ENCODE measurements at regions not wholly inside any gene's neighbourhood (a gene's known extent, or its start where the extent isn't known, plus 50 kb on each side); places are given as distances from the start of the nearest gene placed in this dataset.

DNA sequence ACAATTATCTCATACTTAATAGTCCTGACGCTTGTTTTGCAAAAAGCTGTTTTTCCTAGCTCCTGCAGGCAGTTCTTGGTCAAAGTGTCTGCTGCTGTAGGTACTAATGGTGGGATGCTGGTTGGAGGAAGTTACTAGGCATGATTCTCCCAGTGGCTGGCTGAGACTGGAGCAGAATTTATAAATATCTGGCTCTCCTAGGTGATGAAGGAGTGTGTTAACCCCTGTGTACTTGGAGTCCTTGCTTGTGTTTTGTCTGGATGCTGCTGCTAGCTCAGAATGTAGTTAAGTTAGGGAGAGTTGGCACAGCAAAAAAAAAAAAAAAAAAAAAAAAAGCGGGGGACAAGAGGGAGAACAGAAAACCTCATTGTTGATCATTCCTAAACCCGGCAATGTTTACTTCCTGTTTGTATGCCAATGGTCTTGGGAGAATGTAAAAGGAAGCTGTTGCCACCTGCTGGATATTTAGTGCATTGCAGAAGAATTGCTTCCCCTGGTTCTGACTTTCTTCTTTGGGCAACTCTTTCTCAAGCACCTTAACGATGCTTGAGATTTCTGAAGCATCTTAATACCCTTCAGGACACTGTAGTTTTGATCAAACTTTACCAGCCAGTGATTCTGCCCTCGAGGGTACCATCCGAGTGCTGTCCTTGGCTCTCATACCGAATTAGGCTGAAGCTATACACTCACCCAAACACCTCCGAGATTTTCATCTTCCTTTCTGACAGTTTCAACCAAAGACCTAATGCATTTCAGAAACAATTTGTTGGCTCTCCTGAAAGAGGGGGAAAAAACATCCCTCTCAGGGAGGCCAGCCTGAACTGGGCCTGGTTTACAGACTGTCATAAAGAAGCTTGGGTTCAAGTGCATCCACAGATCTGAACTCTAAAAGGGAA lies 71.7 kb upstream of the WWC1 start:
- Histone ChIP-seq H3K4me1 (ENCODE audit: control insufficient read depth in 4 of 4, insufficient read depth in 4 of 4, low read length in 3 of 4) (peaks cover 0 to 3% (median 0%) of the 10 kb centered on the region in 4 donors), H3K27ac (ENCODE audit: low read depth in 1 of 2, low read length in 2 of 2) (no peak overlapping the region), H3K27me3 (ENCODE audit: control insufficient read depth in 4 of 4, insufficient read depth in 4 of 4, low read length in 3 of 4) (no peaks in the 10 kb centered on the region), H3K9me3 (ENCODE audit: control insufficient read depth in 4 of 4, low read length in 3 of 4) (no peaks in the 10 kb centered on the region), H3K4me3 (ENCODE audit: low read depth in 1 of 3, low read length in 3 of 3) (no peak overlapping the region), H3K9ac (ENCODE audit: low read depth in 1 of 2, low read length in 2 of 2) (no peak overlapping the region), H3K36me3 (ENCODE audit: control insufficient read depth in 4 of 4, insufficient read depth in 3 of 4, low read depth in 1 of 4, low read length in 3 of 4) (no peaks in the 10 kb centered on the region)
- TF ChIP-seq HNF4G (IDR thresholded peaks at IDR 0.05): no peak
- peak; percentile 20 for TF ChIP-seq YY1 (IDR thresholded peaks at IDR 0.05)
- no peak for TF ChIP-seq ZBTB33 (IDR thresholded peaks at IDR 0.05)
- TF ChIP-seq HNF4A (conservative IDR thresholded peaks at IDR 0.05): peak in 1 of 2 donors; percentile 10
- peak; percentile 96 for TF ChIP-seq CTCF (IDR thresholded peaks at IDR 0.05; ENCODE audit: low read depth, low read length, missing input control)
- peak; percentile 94 to 96 for TF ChIP-seq RAD21 (IDR thresholded peaks at IDR 0.05)
- TF ChIP-seq EGR1 (IDR thresholded peaks at IDR 0.05; ENCODE audit: low read depth in 2 of 2): no peak
- no peak for TF ChIP-seq TAF1 (conservative IDR thresholded peaks at IDR 0.05)
- TF ChIP-seq FOXA2 (IDR thresholded peaks at IDR 0.05): peak; percentile 59
- TF ChIP-seq FOXA1 (IDR thresholded peaks at IDR 0.05): peak; percentile 37
- TF ChIP-seq, protein P1, sequence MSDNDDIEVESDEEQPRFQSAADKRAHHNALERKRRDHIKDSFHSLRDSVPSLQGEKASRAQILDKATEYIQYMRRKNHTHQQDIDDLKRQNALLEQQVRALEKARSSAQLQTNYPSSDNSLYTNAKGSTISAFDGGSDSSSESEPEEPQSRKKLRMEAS (IDR thresholded peaks at IDR 0.05): no peak
- no peak for TF ChIP-seq RXRA (IDR thresholded peaks at IDR 0.05)
- TF ChIP-seq ATF3 (IDR thresholded peaks at IDR 0.05): no peak
- no peak for TF ChIP-seq SP1 (IDR thresholded peaks at IDR 0.05)
- no peak for TF ChIP-seq REST (IDR thresholded peaks at IDR 0.05)
- TF ChIP-seq NR2F2 (IDR thresholded peaks at IDR 0.05): no peak
- peak; percentile 18 to 52 for TF ChIP-seq GABPA (IDR thresholded peaks at IDR 0.05 in 1 of 2, conservative IDR thresholded peaks at IDR 0.05 in 1 of 2)
- TF ChIP-seq JUND (IDR thresholded peaks at IDR 0.05): no peak
- DNase-seq (ENCODE audit: low spot score): no peak
- 26% methylated on average over 8 of the region's 8 CpGs for WGBS

All from liver (tissue), 8 donors.